Activated naive CD8-positive, alpha-beta T cell treated with anti-CD3 and anti-CD28 coated beads for 36 hours (primary cell): ENCODE measurements at regions not wholly inside any gene's neighbourhood (a gene's known extent, or its start where the extent isn't known, plus 50 kb on each side); places are given as distances from the start of the nearest gene placed in this dataset.

Experiments used
- DNase-seq: peaks from one replicate; pipeline ENCODE4 v3.0.0; 2021
- H3K27ac Mint-ChIP-seq: one replicate; pipeline ENCODE4 v1.8.0; 2022; ENCODE audit warnings: mild to moderate bottlenecking, moderate library complexity, mixed read lengths
- H3K27me3 Mint-ChIP-seq: one replicate; pipeline ENCODE4 v1.8.0; 2022; ENCODE audit warnings: mild to moderate bottlenecking, mixed read lengths
- H3K36me3 Mint-ChIP-seq: one replicate; pipeline ENCODE4 v1.8.0; 2021; ENCODE audit warnings: mild to moderate bottlenecking, mixed read lengths
- H3K4me1 Mint-ChIP-seq: one replicate; pipeline ENCODE4 v1.8.0; 2021; ENCODE audit warnings: mixed read lengths
- H3K4me3 Mint-ChIP-seq: one replicate; pipeline ENCODE4 v1.8.0; 2022; ENCODE audit warnings: mild to moderate bottlenecking, moderate library complexity, mixed read lengths
- H3K9me3 Mint-ChIP-seq: one replicate; pipeline ENCODE4 v1.8.0; 2022; ENCODE audit warnings: mixed read lengths

GRCh38 chr3:160159341-160159740 is 65.9 kb upstream of the C3orf80 start:
- Mint-ChIP-seq H3K27me3 (no peaks in the 10 kb centered on the region), H3K4me3 (no peak overlapping the region), H3K36me3 (no peaks in the 10 kb centered on the region), H3K4me1 (no peaks in the 10 kb centered on the region), H3K9me3 (no peaks in the 10 kb centered on the region), H3K27ac (no peak overlapping the region)
- no peak for DNase-seq

- H3K4me1 Mint-ChIP-seq: no peaks in the 10 kb centered on the region
- H3K4me3 Mint-ChIP-seq: no peak overlapping the region
- H3K36me3 Mint-ChIP-seq: no peaks in the 10 kb centered on the region
- H3K27me3 Mint-ChIP-seq: no peaks in the 10 kb centered on the region
- no peak for DNase-seq
- no peaks in the 10 kb centered on the region for H3K9me3 Mint-ChIP-seq
- no peak overlapping the region for H3K27ac Mint-ChIP-seq
Observed at GRCh38 chr3:160159806-160160205, 65.4 kb upstream of the C3orf80 start.

- no peaks in the 10 kb centered on the region for H3K9me3 Mint-ChIP-seq
- DNase-seq: no peak
Observed at GRCh38 chr3:160161921-160162320, 63.3 kb upstream of the C3orf80 start.

GRCh38 chr3:160162440-160162839 is 62.8 kb upstream of the C3orf80 start:
- Mint-ChIP-seq H3K27ac (no peak overlapping the region), H3K9me3 (no peaks in the 10 kb centered on the region), H3K36me3 (no peaks in the 10 kb centered on the region), H3K27me3 (no peaks in the 10 kb centered on the region), H3K4me3 (no peak overlapping the region), H3K4me1 (no peaks in the 10 kb centered on the region)
- no peak for DNase-seq

More at GRCh38 chr3:160161921-160162320, 63.3 kb upstream of the C3orf80 start:
- Mint-ChIP-seq H3K27me3 (no peaks in the 10 kb centered on the region), H3K27ac (no peak overlapping the region), H3K4me3 (no peak overlapping the region), H3K4me1 (no peaks in the 10 kb centered on the region), H3K36me3 (no peaks in the 10 kb centered on the region)

- Mint-ChIP-seq H3K4me1 (no peaks in the 10 kb centered on the region), H3K27ac (no peak overlapping the region), H3K36me3 (no peaks in the 10 kb centered on the region), H3K27me3 (no peaks in the 10 kb centered on the region), H3K9me3 (no peaks in the 10 kb centered on the region), H3K4me3 (no peak overlapping the region)
- no peak for DNase-seq
Observed at GRCh38 chr3:160163229-160163878, 61.9 kb upstream of the C3orf80 start.

DNA sequence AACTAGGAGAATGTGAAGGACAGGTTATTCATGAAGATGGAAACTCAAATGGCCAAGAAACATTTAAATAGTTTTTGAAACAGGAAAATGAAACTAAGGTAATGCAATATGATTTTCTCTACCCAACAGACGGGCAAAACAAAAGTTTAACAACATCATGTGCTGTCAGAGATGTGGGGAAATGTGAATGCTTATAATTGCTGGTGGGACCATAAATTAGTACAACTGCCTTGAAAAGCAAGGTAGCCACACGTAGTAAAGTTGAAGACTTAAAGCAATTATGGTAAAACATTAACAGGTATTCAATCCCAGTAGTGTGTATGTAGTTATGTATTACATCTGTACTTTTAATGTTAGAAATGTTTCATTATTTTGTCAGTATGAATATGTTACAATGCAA is 57.0 kb upstream of the C3orf80 start:
- H3K27ac Mint-ChIP-seq: no peak overlapping the region
- no peaks in the 10 kb centered on the region for H3K27me3 Mint-ChIP-seq
- no peak overlapping the region for H3K4me3 Mint-ChIP-seq
- H3K4me1 Mint-ChIP-seq: no peaks in the 10 kb centered on the region
- no peaks in the 10 kb centered on the region for H3K9me3 Mint-ChIP-seq
- no peaks in the 10 kb centered on the region for H3K36me3 Mint-ChIP-seq
- DNase-seq: no peak

- DNase-seq: no peak
Observed at GRCh38 chr3:160169139-160169976, 55.9 kb upstream of the C3orf80 start.

GRCh38 chr3:160170409-160171370 is 54.5 kb upstream of the C3orf80 start:
- Mint-ChIP-seq H3K36me3 (no peaks in the 10 kb centered on the region), H3K9me3 (no peaks in the 10 kb centered on the region), H3K4me3 (no peak overlapping the region), H3K4me1 (no peaks in the 10 kb centered on the region), H3K27ac (no peak overlapping the region), H3K27me3 (no peaks in the 10 kb centered on the region)
- no peak for DNase-seq

More at GRCh38 chr3:160169139-160169976, 55.9 kb upstream of the C3orf80 start:
- Mint-ChIP-seq H3K9me3 (no peaks in the 10 kb centered on the region), H3K27ac (no peak overlapping the region), H3K36me3 (no peaks in the 10 kb centered on the region), H3K4me1 (no peaks in the 10 kb centered on the region), H3K4me3 (no peak overlapping the region), H3K27me3 (no peaks in the 10 kb centered on the region)

- no peaks in the 10 kb centered on the region for H3K36me3 Mint-ChIP-seq
- no peaks in the 10 kb centered on the region for H3K4me1 Mint-ChIP-seq
- no peaks in the 10 kb centered on the region for H3K9me3 Mint-ChIP-seq
- H3K4me3 Mint-ChIP-seq: no peak overlapping the region
- DNase-seq: no peak
- H3K27ac Mint-ChIP-seq: no peak overlapping the region
- H3K27me3 Mint-ChIP-seq: no peaks in the 10 kb centered on the region
Observed at GRCh38 chr3:160171813-160172212, 53.4 kb upstream of the C3orf80 start.

GRCh38 chr3:160174621-160175020 is 50.6 kb upstream of the C3orf80 start:
- H3K4me1 Mint-ChIP-seq: no peaks in the 10 kb centered on the region
- DNase-seq: no peak
- no peak overlapping the region for H3K27ac Mint-ChIP-seq
- peaks cover 1% of the 10 kb centered on the region for H3K27me3 Mint-ChIP-seq
- H3K36me3 Mint-ChIP-seq: no peaks in the 10 kb centered on the region
- H3K9me3 Mint-ChIP-seq: no peaks in the 10 kb centered on the region
- H3K4me3 Mint-ChIP-seq: no peak overlapping the region
